HG02759 (cell line): ENCODE measurements at regions not wholly inside any gene's neighbourhood (a gene's known extent, or its start where the extent isn't known, plus 50 kb on each side); places are given as distances from the start of the nearest gene placed in this dataset.

Experiments
- ATAC-seq: cut with Tn5 transposase; IDR thresholded peaks from one replicate; pipeline ENCODE4 v1.9.1; 2021; ENCODE audit warnings: mild to moderate bottlenecking, moderate library complexity; ENCODE audit not compliant: unreplicated experiment

DNA sequence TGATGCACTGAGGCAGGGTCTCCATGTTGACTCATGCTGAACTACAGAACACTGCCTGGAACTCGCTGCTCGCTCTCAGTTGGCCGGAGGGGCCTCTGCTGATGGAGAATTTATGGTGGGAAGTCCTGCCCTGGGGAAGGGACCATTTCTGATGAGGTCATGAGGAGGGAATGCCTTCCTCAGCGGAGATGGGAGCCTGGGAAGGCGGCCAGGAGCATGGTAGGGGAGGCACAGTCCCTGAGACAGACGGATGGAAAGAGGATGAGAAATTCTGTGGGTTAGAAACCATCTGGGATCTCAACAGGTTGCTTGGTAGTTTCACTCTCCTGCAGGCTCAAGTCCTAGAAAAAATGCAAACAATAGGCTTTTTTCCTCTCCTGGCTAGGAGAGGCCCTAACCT is 56.8 kb upstream of the TPM1 start:
- no peak for ATAC-seq

DNA sequence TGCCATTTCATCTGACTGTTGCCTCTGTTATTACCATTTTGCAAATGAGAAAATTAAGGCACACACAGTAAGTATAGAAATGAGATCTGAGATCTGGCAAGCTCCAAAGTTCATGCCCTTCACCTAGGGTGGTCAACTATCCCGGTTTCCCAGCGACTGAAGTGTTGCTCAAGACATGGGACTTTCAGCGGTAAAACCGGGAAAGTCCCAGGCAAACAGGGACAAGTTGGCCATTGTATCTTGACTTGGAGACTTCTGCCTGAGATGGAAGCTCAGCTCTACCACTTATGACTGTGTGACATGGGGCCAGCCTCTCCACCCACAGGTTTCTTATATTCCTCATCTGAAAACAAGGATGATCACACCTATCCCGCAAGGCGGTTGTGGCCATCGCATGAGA is 55.6 kb upstream of the TPM1 start:
- no peak for ATAC-seq

DNA sequence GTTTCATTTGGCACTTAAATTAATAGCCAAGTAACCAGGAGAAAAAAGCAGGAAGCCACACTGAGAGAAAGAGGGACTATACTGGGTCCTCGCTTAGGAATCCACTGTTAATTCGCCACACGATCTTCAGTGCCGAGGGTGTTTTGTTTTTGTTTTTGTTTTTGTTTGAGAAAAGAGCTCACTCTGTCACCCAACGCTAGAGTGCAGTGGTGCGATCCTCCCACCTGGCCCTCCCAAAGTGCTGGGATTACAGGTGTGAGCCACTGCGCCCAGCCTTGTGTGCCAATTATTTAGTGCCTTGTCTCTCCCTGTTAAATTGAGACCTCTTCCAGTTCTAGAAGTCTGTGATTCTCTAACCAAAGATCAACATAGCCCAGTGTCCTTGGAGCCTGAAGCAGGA is 53.8 kb upstream of the TPM1 start:
- ATAC-seq = no peak

DNA sequence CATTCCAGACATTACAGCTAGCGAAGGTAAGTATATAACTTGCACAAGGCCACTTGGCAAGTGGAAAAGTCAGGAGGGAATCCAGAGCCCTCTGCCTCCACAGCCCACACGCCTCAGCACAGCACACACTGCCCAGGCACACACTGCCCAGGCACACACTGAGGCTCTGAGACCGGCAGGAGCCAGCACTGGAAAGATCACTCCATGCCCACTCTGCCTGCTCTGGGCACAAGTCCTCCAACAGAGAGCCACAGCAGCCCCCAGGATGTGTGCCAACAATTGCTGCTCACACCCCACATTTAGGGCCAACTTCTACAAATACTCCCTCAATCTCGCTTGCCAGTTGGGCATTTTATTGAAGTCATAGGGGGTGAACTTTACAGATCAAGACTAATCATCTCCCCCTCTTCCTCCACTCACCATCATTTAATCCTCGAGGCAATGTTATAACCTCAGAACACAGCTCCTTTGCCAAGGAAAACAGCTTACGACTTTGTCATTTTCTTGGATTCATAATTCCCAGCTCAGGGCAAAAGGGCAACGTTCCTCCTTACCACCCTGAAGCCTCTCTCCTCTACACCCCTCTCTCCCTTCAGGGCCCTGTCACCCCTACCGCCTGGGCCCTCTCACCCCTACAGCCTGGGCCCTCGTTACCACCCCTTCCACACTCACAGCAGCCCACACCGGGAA is 53.0 kb upstream of the TPM1 start:
- no peak for ATAC-seq

DNA sequence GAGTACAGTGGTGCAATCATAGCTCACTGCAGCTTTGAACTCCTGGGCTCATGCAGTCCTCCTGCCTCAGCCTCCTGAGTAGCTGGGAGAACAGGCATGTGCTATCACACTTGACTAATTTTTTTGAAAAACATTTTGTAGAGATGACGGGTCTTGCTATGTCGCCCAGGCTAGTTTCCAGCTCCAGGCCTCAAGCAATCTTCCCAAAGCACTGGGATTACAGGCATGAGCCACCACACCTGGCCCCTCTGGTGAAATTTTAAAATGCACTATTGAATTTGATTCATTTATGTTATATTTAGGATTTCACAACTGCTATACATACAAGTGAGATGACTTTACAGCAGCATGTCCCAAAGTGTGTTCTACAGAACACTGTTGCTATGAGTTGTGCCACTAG is 50.8 kb upstream of the TPM1 start:
- no peak for ATAC-seq

DNA sequence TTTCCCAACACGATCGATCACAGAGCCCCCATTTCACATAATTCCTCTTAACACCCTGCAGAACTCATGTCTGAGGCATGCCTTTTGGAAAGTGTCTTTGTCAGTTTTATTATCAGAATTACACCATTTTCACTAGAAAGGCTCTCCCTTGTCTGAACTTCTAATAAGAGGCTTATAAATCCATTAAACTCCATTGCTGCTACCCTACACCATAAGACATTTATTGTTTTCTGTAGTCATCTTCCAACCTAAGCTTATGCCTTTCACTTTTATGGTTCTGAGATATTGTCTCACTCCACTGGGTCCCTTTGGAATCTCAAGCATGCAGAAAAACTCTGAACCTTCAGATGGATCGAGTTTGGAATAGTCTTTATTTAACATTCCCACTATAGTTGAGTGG is 50.2 kb upstream of the TPM1 start:
- no peak for ATAC-seq
